Midbrain (tissue), 1 donor: ENCODE measurements at regions not wholly inside any gene's neighbourhood (a gene's known extent, or its start where the extent isn't known, plus 50 kb on each side); places are given as distances from the start of the nearest gene placed in this dataset.

Experiments used
- DNase-seq: peaks from one replicate; lab custom pipeline; 2025; lab: John Stamatoyannopoulos, UW

DNA sequence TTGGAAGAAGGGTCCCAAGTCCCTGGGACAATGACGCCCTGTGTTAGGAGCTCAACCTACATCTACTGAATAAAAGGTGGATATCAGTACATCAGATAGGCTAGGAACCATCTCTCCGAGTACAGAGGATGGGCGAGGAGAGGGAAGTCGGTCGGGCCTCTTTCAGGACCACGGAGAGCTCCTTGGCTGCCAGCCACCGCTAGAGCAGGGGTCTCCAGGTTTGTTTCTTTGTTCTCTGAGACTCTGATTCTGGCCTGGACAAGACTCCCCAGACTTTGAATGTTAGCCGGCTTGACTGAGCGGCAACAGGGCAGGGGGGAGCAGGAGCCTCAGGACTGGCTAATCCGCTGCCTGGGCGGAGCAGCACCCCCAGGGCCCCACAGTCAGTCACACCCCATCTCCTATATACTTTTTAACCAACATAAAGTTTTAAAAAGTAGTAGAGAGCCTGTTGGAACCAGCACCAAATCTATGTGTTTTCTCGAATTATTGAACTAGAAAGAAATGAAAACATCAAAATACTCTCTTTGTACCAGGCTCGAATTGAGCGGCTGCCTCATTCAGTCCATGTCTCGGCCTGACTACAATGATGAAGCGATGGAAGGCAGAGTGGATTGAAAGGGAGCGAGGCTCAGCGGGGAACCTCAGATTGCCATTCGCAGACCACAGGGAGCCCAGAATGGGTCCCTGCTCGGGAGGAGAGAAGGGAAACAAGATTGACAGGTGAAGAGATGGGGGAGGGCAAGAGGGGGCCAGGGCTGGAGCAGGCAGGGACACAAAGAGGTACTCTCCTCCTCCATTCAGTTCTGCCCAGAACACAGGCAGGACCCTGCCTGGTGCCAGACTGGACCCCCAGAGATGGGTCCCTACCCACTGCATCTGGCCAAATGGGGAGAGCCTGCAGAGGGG, 131.6 kb downstream of the TPRA1 start:
- peak; percentile 16 for DNase-seq

DNA sequence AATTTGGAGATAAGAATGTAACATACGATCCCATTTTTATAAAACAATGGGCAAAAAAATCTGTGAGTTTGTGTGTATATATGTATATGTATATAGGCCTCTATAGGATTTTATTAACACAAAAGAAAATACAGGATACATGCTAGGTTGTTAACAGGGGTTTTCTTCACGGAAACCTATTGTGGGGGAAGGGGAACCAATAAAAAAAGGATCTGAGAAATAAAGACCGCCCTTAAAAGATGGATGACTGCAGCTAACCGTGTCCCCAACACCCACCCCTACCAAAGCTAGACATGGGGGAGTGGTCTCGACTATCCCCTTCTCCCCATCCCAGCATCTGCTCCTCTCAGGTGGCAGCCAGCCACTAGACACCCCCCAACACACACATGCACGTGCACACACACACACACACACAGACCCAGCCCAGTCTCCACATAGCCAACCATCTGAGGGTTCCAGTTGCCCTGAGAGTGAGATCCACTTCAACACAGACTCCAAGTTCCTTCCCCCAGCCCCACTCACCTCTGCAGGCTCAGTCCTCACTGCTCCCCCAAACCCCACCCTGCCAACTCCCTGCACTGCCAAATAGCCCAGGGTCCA, 132.9 kb downstream of the TPRA1 start:
- no peak for DNase-seq

DNA sequence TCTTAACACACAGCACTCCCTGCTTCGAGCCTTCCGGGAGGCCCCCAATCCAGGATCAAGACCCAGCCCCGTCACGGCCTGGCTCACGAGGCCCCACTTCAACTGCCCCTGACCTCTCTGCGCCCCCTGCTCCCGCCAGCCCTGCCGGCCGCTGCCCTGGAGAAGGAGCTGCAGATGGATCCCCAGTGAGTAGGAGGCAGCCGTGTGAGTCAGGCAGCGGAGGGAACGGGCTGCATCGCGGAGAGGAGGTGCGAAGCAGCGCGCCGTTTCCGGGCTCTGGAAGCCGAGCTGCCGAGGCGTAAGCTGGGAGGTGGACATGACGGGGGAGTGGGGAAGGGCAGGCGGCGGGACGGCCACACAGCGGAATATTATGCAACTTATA, 133.4 kb downstream of the TPRA1 start:
- no peak for DNase-seq

DNA sequence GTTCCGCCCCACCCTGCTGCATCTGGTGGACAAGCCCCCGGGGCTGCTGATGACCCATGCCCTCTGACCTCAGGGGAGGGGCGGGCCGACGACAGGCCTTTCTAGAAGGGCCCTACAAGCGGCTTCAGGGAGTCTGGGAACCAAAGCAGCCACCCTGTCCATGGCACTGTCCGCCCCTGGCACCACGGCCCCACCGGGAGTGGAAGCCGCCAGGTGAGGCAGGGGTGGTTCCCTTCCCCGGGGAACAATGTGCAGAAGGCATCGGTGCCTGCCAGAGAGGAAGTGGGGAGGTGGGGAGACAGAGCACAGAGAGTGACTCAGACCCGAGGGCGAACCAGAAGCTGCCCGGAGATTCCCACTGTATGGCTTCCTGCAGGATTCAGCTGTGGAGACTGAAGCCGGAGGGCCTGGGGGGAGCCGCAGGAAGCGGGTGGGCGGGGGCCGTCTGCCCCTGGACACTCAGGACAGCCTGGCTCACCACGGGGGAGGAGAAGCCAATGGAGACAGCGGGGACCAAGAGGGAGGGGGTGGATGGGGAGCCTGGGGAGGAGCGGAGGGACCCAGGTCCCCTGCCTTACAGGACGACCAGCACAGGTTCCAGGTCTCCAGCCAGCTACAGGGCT, 134.0 kb downstream of the TPRA1 start:
- DNase-seq: no peak

DNA sequence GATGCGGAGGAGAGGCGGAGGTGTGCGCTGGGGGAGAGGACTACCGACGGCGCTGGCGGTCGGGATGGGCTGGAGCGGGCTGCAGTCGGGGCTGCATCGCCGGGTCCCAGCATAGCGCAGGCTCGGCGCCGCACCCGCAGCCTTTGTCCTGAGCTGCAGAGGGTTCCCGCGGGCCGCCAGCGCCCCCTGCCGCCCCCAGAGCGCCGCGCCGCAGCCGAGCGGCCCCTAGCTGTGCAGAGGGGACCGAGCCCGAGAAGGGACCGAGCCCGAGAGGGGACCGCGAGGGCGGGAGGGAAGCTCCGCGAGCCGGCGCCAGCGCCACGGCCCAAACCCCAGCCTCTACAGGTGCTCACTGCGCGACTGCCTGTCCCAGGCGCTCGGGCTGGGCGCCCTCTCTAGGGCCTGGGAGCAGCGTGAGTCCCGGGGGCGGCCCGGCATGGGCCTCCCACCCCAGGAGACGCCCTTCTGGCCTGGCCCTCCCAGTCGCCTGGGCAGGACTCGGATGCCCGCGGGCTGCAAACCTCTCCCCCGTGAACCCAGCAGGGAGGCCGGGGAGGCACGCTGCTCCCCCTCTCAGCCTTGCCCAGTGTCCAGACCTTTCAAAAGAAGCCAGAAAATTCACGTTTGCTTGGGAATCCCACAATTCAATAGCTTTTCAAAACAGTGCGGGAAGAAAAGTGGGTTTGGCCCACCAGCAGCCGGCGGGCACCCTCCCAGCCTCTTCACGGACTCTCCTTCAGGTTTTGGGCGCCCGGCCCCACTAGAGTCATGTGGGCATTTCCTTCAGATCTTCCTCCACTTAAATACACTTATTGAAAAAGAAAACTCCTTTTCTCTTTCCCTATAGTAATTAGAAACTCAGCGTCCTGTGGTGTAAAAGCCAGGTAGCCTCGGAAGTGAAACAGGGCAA, 134.7 kb downstream of the TPRA1 start:
- DNase-seq: peak; percentile 52

DNA sequence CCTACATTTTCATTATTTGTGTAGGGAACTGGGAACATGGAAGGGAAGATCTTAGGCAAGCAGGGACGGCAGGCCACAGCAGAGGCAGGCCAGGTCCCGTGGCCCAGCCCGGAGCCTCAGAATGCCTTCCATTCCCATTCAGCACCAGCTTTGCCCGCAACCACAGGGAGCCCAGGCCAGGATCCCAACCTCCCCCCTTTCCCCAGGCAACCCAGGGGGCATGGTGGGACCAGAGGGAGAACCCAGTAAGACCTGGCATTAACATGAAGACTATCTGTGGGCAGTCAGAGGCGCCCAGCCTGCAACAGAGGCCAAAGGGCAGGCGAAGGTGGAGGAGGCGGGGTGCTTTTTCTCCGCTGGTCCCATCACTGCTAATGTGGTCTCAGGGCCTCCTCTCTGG, 135.6 kb downstream of the TPRA1 start:
- DNase-seq: no peak

DNA sequence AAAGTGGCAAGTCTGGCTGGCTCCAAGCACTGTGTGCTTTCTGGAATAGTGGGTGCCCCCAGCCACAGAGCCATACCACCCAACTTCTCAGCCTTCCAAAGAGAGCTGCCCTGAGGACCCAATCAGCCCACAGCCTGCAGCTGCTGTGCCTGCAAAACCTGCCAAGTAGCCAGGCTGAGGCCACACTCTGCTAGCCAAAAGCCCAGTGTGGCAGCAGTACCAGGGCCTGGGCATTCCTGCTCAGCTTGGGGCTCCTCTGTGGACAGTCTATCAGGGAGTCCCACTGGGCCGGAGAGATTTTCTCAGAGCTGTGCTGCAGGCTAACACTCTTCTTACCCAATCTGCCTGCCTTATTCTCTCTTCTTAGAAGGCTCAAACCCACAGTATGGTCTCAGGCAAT, 136.5 kb downstream of the TPRA1 start:
- DNase-seq: no peak

DNA sequence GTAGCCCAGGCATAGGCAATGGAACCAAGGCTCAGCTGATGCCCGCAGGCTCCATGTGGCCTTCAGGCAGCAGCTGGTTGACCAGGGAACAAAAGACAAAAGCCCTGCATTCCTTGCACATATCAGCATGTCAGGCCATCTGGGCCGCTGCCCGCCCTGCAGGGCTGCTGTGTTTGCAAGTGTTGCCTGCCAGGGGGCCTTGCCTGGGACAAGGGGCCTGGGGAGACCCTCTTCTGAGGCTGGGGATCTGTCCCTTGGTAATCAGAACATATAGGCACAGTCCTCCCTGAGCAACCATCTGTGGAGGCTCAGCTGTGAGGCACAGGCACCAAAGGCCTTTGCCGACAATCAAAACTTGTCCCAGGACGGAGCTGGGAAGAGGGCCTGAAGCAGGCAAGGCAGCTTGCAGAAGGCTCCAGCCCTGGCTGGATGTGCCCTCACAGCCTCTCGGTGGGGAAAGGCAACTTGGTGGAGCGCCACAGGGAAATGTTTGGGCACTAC, 138.2 kb downstream of the TPRA1 start:
- no peak for DNase-seq

DNA sequence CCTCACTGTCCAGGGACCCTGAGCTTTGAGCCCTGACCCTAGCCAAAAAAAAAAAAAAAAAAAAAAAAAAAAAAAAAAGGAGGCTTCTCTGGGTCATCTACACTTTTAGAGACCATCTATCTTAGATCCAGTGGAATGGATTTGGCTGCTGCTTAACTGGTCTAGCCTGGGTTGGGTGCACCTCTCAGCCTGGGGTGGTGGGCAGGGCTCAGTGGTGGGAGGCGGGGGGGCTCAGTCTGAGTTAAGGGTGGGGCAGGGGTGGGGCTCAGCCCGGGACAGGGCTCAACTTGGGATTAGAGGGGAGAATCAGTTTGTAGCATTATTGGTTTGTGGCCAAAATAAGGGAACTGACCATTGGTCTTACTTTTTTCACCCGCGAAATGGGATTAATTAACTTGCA, 139.2 kb downstream of the TPRA1 start:
- no peak for DNase-seq

DNA sequence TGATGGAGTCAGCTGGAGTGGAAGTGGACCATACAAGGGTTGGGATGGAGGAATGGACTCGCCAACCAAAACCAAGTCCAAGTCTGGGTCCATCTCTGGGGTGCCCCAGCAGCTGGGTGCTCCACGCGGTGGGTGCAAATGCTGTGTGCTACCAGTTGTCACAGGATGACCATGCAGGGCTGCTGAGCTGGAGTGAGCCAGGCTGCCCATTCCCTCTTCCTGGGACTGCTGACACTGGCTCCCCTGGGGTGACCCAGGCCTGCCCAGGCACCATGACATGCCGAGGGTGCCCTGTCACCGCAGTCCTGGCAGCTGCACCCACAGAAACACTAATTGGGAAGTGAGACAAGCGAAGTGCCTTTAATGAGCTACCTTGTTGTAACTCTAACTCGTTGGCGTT, 140.2 kb downstream of the TPRA1 start:
- no peak for DNase-seq

DNA sequence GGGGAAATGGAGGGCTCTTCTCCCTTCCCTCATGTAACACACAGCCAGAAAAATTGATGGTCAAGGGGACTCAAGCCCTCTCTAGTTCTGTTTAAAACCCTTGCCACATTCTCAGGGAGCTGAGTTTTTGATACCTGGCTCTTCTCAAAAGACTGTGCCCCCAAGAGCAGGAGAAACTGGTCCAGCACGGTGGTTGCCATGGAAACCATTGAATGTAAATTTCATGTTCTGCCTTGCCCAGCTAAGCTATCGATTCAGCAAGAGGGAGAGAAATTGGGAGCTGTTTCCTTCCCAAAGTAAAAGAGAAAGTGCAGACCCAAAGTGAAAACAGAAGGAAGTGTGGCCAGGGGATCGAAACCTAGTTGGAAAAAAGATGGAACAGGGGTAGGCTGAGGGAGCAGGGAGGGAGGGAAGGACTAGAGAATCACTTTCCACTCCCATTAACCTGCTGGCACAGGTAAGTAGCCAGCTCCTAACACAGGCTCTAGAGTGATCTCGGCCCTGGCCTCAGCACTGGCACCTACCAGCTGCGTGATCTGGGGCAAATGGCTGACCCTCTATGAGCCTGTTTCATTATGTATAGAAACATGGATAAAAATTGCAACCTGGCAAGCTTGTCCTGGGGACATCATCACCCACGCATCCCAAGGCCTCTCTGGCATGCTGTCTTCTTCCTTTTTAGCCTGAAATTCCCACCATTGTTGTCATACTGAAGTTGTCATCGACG, 140.9 kb downstream of the TPRA1 start:
- no peak for DNase-seq

DNA sequence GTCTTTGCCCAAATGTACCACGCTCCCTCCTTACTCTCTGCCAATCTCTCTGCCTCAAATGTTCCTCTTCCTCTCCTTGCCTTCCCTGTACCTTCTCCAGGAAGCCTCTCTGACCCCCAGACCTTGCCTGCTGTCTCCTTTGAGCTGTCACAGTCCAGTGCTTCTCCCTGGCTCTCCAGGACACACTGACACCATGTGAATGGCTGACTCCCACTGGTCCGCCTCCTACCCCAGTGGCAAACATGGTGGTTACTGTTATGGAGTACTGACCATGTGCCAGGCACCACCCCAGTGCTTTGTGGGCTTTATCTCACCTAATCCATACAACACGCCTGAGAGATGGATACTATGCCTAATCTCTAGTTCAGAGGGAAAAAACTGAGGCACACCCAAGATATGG, 141.9 kb downstream of the TPRA1 start:
- DNase-seq: no peak

DNA sequence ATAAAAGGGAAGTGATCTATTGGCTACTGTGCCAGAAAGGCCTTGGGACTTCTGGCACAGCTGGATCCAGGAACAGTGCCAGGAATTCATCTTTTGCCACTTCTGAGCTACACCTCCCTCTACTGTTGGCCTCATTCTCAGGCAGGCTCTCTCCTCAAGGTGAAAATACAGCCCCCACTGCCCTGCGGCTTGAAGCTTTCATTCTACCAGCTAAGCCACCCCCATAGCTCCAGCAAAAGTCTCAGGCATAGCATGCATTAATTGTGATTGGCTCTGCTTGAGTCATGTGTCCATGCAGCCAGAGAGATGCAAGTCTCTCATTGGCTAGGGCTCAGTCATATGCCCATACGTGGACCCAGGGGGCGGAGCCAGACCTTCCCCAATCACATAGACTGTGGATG, 142.4 kb downstream of the TPRA1 start:
- no peak for DNase-seq

DNA sequence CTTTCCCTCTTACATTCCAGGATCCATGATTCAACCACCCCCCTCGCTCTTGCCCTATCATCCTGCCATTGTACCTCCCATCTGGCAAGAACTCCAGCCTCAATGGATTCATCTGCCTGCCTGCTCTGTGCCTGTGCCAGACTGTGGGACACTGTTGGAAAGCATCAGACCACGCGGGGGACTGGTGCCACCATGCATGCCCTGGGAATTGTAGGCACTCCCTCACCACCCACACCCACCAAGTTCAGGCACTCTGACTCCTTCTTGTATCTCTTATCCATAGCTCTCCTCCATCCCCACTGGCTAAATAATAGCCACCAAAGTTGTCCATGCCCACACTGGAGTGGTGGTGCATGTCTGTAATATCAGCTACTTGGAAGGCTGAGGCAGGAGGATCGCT, 143.8 kb downstream of the TPRA1 start:
- no peak for DNase-seq

DNA sequence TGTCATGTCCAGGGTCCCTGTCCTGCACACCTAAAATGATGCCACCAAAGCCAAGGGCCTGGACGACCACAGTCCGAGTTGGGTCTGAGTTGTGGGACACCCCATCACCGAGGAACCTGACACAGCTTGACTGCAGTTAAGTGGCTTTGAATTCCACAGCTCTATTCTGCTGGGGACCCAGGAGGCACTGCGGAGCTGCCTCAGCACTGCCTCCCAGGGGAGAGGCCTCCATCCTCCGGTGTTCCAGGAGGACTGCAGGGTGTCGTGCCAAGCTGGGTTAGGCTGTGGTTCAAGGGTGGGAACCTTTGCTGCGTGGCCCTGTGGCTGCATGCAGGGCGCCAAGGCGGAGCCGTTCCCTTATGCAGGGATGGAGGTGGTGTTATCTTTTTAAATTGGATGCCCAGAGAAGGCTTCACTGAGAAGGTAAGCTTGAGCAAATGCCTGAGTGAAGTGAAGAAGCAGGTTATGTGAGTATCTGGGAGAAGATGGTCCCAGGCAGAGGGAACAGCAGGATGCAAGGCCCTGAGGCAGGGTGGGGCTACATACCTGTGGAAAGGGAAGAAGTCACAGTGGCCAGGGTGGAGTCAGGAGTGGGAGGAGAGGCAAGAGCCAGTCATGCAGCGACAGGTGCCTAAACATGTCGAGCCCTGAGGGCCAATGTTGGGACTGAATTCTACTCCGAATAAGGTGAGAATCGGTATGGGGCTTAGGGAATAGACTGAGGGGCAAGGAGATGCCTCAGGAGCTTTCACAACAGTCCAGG, 144.8 kb downstream of the TPRA1 start:
- no peak for DNase-seq

DNA sequence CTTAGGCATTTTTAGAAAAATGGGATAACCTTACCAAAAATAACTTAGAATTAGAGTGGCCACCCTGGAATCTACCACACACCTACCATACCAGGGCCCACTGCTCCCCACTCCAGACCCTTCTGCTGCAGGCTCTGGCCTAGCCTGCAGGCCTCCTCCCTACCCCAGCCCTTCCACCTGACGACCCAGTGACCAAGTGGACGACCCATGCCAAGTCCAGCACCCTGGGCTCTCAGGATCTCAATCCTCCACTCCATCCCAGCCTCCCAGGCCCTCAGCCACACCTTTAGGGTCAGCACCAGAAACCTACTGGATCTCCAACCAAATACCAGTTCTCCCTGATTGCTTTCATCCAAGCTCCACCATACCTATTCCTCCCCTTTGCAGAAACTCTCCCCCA, 145.8 kb downstream of the TPRA1 start:
- DNase-seq: no peak

DNA sequence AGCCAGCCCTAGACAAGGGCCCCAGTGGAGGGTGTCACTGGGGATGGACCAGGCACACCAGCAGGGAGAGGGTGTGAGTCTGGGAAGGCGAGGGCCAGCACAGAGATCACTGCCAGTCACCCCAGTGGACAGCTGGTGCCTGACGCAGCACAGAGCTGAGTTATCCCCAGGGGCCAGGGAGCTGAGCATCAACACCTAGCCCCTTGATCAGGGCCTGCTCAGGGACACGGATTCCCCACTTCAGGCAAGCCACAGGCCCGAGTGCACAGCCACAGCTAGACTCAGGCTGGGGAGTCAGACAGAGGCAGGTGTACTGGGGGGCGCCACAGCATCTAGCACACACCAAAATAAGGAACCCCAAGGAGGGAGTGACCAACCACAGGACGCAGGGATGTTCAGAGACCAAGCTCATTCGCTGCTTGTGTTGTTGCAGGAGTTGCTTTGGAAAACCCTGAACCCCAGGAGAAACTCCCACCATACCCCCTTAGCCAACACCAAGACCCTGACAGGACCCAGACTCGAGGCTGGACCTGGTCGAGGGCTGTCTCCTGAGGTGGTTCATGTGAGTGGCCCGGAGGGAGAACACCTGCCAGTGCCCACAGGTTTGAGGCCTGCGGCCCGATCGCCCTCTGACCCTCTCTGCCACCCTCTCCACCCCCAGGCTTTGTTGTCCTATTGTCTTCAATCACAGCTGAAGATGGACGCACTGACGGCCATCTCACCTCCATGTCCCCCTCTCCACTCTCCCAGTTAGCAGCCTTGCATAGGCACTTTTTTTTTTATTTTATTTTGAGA, 146.8 kb downstream of the TPRA1 start:
- no peak for DNase-seq

DNA sequence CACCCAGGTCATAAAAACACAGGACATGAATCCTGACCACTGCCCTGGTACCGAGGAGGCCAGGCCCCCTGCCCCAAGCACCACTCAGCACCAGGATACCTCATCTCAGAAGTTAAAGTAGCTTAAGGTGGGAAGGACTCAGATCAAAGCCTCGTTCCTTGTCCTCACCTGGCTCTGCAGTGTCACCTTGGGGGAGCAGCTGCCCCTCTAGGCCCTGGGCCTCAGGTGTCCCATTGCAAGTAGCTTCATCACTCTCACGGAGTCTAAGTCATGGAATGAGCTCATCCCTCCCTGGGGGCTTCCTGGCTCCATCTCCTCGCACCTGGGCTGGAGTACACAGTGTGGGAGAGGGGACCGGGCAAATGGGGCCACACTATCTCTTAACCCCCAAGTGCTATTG, 148.0 kb downstream of the TPRA1 start:
- no peak for DNase-seq

DNA sequence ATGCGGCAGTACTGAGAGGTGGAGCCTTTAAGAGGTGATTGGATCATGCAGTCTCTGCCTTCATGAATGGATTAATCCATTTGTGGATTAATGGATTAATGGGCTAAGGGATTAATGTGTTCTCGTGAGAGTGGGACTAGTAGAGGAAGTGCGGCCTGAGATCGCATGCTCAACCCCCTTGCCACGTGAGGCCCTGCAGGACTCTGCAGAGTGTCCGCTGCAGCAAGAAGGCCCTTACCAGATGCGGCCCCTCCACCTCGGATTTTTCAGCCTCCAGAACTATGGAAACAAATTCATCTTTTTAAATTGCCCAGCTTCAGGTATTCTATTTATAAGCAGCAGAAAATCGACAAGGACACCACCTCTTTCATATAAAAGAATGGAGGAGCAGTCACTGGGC, 148.8 kb downstream of the TPRA1 start:
- no peak for DNase-seq

DNA sequence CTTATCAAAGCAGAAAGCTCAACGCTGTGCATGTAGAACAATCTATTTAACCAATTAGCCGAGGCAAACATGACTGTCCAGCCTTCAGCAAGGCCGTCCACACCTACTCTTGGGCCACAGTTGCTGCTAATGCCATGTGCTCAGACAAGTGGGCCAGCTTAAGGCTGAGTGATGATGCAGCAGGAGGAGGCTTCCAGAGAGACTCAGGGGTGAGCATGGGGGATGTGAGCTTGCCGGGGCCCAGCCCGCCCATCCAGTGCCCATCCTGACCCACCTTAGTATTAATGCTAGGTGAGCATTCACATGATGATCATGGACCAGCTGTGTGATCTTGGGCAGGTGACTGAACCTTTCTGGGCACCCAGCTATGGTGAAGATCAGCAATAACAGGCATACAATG, 150.1 kb downstream of the TPRA1 start:
- no peak for DNase-seq
